ENCODE measurements at regions not wholly inside any gene's neighbourhood (a gene's known extent, or its start where the extent isn't known, plus 50 kb on each side); places are given as distances from the start of the nearest gene placed in this dataset.

- Histone ChIP-seq H3K4me1 (ENCODE audit: control insufficient read depth in 1 of 2, insufficient read depth in 2 of 2, low read length in 2 of 2) (no peaks in the 10 kb centered on the region), H3K79me2 (ENCODE audit: insufficient read depth, low read length) (no peaks in the 10 kb centered on the region), H3K4me3 (replicated peaks in 1 of 3; ENCODE audit: low read depth in 2 of 3, low read length in 3 of 3) (no peak overlapping the region), H2AFZ (ENCODE audit: insufficient read depth, low read depth, low read length, poor library complexity, severe bottlenecking) (no peak overlapping the region), H3K9ac (ENCODE audit: insufficient read depth, low read length, poor library complexity, severe bottlenecking) (no peak overlapping the region), H3K27ac (ENCODE audit: low read depth in 1 of 2, low read length in 2 of 2) (no peak overlapping the region), H3K9me3 (replicated peaks in 1 of 2; ENCODE audit: control insufficient read depth in 1 of 2, insufficient read depth in 1 of 2, low read length in 2 of 2) (no peaks in the 10 kb centered on the region), H3K36me3 (replicated peaks in 1 of 2; ENCODE audit: control insufficient read depth in 1 of 2, insufficient read depth in 2 of 2, low read length in 2 of 2) (no peaks in the 10 kb centered on the region), H4K20me1 (ENCODE audit: insufficient read depth, low read length) (no peaks in the 10 kb centered on the region), H3K27me3 (ENCODE audit: control insufficient read depth in 2 of 2, insufficient read depth in 2 of 2, low read length in 2 of 2) (no peaks in the 10 kb centered on the region), H3K4me2 (replicated peaks; ENCODE audit: extremely low read depth, low read length, poor library complexity, severe bottlenecking) (no peak overlapping the region)
- Mint-ChIP-seq H3K27ac (no peak overlapping the region), H3K4me1 (no peaks in the 10 kb centered on the region), H3K27me3 (ENCODE audit: low read depth in 3 of 3) (peaks cover 0 to 1% (median 0%) of the 10 kb centered on the region in 3 donors), H3K9me3 (peaks cover 0 to 3% (median 0%) of the 10 kb centered on the region in 7 donors), H3K4me3 (no peak overlapping the region), H3K36me3 (no peaks in the 10 kb centered on the region)
- TF ChIP-seq CTCF (IDR thresholded peaks at IDR 0.05): no peak
- WGBS (ENCODE audit: insufficient coverage): 100% methylated on average over 1 of the region's 1 CpG
- no peak for DNase-seq
- intact Hi-C loops (cut with micrococcal nuclease): no loop called here
These were observed 911.7 kb upstream of the MAP3K7 start for GRCh38 chr6:91498576-91498975.

GRCh38 chr6:91497770-91498169 lies 910.9 kb upstream of the MAP3K7 start:
- no peak overlapping the region for H2AFZ ChIP-seq (ENCODE audit: insufficient read depth, low read depth, low read length, poor library complexity, severe bottlenecking)
- no peak overlapping the region for H3K4me2 ChIP-seq (replicated peaks; ENCODE audit: extremely low read depth, low read length, poor library complexity, severe bottlenecking)
- H3K36me3 Mint-ChIP-seq: no peaks in the 10 kb centered on the region
- no peaks in the 10 kb centered on the region for H3K36me3 ChIP-seq (replicated peaks in 1 of 2; ENCODE audit: control insufficient read depth in 1 of 2, insufficient read depth in 2 of 2, low read length in 2 of 2)
- no peak overlapping the region for H3K27ac Mint-ChIP-seq
- TF ChIP-seq CTCF (IDR thresholded peaks at IDR 0.05): no peak
- H3K27me3 ChIP-seq (ENCODE audit: control insufficient read depth in 2 of 2, insufficient read depth in 2 of 2, low read length in 2 of 2): no peaks in the 10 kb centered on the region
- no peak overlapping the region for H3K4me3 Mint-ChIP-seq
- no peaks in the 10 kb centered on the region for H3K79me2 ChIP-seq (ENCODE audit: insufficient read depth, low read length)
- H3K27me3 Mint-ChIP-seq (ENCODE audit: low read depth in 3 of 3): peaks cover 0 to 1% (median 1%) of the 10 kb centered on the region in 3 donors
- WGBS (ENCODE audit: insufficient coverage): no CpG with 5 or more reads among the region's 1 CpG
- H3K4me1 Mint-ChIP-seq: no peaks in the 10 kb centered on the region
- H3K4me3 ChIP-seq (replicated peaks in 1 of 3; ENCODE audit: low read depth in 2 of 3, low read length in 3 of 3): no peak overlapping the region
- no peak for DNase-seq
- H4K20me1 ChIP-seq (ENCODE audit: insufficient read depth, low read length): no peaks in the 10 kb centered on the region
- no peak overlapping the region for H3K9ac ChIP-seq (ENCODE audit: insufficient read depth, low read length, poor library complexity, severe bottlenecking)
- no peak overlapping the region for H3K27ac ChIP-seq (ENCODE audit: low read depth in 1 of 2, low read length in 2 of 2)
- H3K9me3 ChIP-seq (replicated peaks in 1 of 2; ENCODE audit: control insufficient read depth in 1 of 2, insufficient read depth in 1 of 2, low read length in 2 of 2): no peaks in the 10 kb centered on the region
- intact Hi-C loops (cut with micrococcal nuclease): no loop called here
- peaks cover 0 to 3% (median 2%) of the 10 kb centered on the region in 7 donors for H3K9me3 Mint-ChIP-seq
- H3K4me1 ChIP-seq (ENCODE audit: control insufficient read depth in 1 of 2, insufficient read depth in 2 of 2, low read length in 2 of 2): no peaks in the 10 kb centered on the region
